HFF-Myc (cell line): ENCODE measurements at regions not wholly inside any gene's neighbourhood (a gene's known extent, or its start where the extent isn't known, plus 50 kb on each side); places are given as distances from the start of the nearest gene placed in this dataset.

Experiments used
- DNase-seq: peaks from one replicate; pipeline ENCODE4 v3.0.0-alpha.2; 2011; ENCODE audit warnings: low read depth; ENCODE audit errors: extremely low read depth
- H3K4me3 ChIP-seq: replicated peaks from 2 replicates; pipeline ENCODE4 v1.5.1; 2011; ENCODE audit warnings: low read depth, mild to moderate bottlenecking, control low read depth, low read length
- CTCF ChIP-seq: IDR thresholded peaks from 2 replicates; pipeline ENCODE4 v1.5.1; 2012; ENCODE audit warnings: mild to moderate bottlenecking, low read depth, low read length, control low read depth; ENCODE audit errors: missing control alignments

GRCh38 chr10:83580373-83581012, 558.8 kb upstream of the GHITM start:
- no peak for DNase-seq
- TF ChIP-seq CTCF: no peak
- H3K4me3 ChIP-seq: no peak overlapping the region

- no peak for TF ChIP-seq CTCF
- no peak overlapping the region for H3K4me3 ChIP-seq
- DNase-seq: no peak
Measured at GRCh38 chr10:83582407-83583095, 556.8 kb upstream of the GHITM start.

- no peak overlapping the region for H3K4me3 ChIP-seq
- no peak for DNase-seq
- no peak for TF ChIP-seq CTCF
Measured at GRCh38 chr10:83585686-83586085, 553.6 kb upstream of the GHITM start.

- DNase-seq: no peak
- TF ChIP-seq CTCF: no peak
- no peak overlapping the region for H3K4me3 ChIP-seq
Measured at GRCh38 chr10:83592337-83592935, 546.9 kb upstream of the GHITM start.

- H3K4me3 ChIP-seq: no peak overlapping the region
Measured at GRCh38 chr10:83603708-83604107, 535.6 kb upstream of the GHITM start.

More at GRCh38 chr10:83603708-83604107, 535.6 kb upstream of the GHITM start:
- TF ChIP-seq CTCF: no peak
- DNase-seq: no peak
